ENCODE measurements at regions not wholly inside any gene's neighbourhood (a gene's known extent, or its start where the extent isn't known, plus 50 kb on each side); places are given as distances from the start of the nearest gene placed in this dataset.

DNA sequence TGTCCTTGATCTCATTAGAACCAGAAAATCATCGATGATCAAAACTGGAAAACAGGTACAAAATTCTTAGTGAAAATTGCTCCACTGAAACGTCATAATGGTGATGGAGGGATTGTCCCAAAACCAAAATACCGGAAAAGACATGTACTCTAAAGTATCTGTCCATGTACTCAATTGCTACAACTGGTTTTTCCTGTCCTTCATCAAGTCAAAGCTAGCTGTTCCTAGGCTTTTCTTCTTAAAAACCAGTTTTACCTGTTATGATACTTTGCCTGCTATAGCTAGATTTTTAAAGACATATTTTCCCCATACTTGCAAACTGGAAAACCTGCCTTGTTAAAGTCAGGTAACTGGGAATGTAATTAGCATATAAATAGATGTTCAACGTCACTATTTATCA lies 50.5 kb upstream of the LRRC1 start:
- H3K27ac ChIP-seq (ENCODE audit: insufficient read depth, low read depth, low read length), result no peak overlapping the region

More for the DNA sequence above, 50.5 kb upstream of the LRRC1 start:
- FAIRE-seq (no peak), DNase-seq (ENCODE audit: low read depth, low spot score) (no peak)
- BruUV-seq (replicated peaks), result no TSS peak
- Histone ChIP-seq H3K9me3 (replicated peaks; ENCODE audit: control insufficient read depth, insufficient read depth, low read length) (no peaks in the 10 kb centered on the region), H3K4me3 (replicated peaks in 1 of 3; ENCODE audit: insufficient read depth in 1 of 3, low read depth in 1 of 3, low read length in 3 of 3) (no peak overlapping the region), H3K27me3 (ENCODE audit: control insufficient read depth in 2 of 2, insufficient read depth in 2 of 2, low read length in 2 of 2) (no peaks in the 10 kb centered on the region), H2AFZ (ENCODE audit: low read depth, low read length) (no peak overlapping the region), H3K36me3 (ENCODE audit: control insufficient read depth in 2 of 2, extremely low read depth in 1 of 2, insufficient read depth in 2 of 2, low read length in 2 of 2) (no peaks in the 10 kb centered on the region), H3K4me1 (ENCODE audit: control insufficient read depth, extremely low read depth, insufficient read depth, low read length) (no peaks in the 10 kb centered on the region), H3K79me2 (ENCODE audit: control insufficient read depth, insufficient read depth, low read length) (no peaks in the 10 kb centered on the region), H3K9ac (replicated peaks; ENCODE audit: extremely low read depth, insufficient read depth, low read length) (no peak overlapping the region), H4K20me1 (replicated peaks; ENCODE audit: control insufficient read depth, extremely low read depth, insufficient read depth, low read length) (no peaks in the 10 kb centered on the region), H3K4me2 (ENCODE audit: insufficient read depth, low read length) (no peak overlapping the region), H3K9me1 (replicated peaks; ENCODE audit: control insufficient read depth, extremely low read depth, insufficient read depth, low read length) (no peaks in the 10 kb centered on the region)
- dilution Hi-C loops (cut with MboI; ENCODE audit: extremely low pct_ligation_motif_present, low sequenced_read_pairs) (no loop called here), intact Hi-C loops (cut with micrococcal nuclease) (no loop called here)
- TF ChIP-seq, protein P1, sequence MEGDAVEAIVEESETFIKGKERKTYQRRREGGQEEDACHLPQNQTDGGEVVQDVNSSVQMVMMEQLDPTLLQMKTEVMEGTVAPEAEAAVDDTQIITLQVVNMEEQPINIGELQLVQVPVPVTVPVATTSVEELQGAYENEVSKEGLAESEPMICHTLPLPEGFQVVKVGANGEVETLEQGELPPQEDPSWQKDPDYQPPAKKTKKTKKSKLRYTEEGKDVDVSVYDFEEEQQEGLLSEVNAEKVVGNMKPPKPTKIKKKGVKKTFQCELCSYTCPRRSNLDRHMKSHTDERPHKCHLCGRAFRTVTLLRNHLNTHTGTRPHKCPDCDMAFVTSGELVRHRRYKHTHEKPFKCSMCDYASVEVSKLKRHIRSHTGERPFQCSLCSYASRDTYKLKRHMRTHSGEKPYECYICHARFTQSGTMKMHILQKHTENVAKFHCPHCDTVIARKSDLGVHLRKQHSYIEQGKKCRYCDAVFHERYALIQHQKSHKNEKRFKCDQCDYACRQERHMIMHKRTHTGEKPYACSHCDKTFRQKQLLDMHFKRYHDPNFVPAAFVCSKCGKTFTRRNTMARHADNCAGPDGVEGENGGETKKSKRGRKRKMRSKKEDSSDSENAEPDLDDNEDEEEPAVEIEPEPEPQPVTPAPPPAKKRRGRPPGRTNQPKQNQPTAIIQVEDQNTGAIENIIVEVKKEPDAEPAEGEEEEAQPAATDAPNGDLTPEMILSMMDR (IDR thresholded peaks at IDR 0.05; ENCODE audit: extremely low read depth in 1 of 2, insufficient read depth in 1 of 2, low read depth in 1 of 2, low read length in 2 of 2), result no peak
- no peak for TF ChIP-seq EZH2 (IDR thresholded peaks at IDR 0.05; ENCODE audit: borderline replicate concordance, low read depth, low read length, severe bottlenecking)
- TF ChIP-seq, protein P2, sequence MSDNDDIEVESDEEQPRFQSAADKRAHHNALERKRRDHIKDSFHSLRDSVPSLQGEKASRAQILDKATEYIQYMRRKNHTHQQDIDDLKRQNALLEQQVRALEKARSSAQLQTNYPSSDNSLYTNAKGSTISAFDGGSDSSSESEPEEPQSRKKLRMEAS (IDR thresholded peaks at IDR 0.05; ENCODE audit: insufficient read depth, insufficient read length), result no peak
- TF ChIP-seq GATA2 (IDR thresholded peaks at IDR 0.05; ENCODE audit: insufficient read depth, insufficient read length, low read depth, low read length), result no peak
- no peak for TF ChIP-seq POLR2AphosphoS5 (IDR thresholded peaks at IDR 0.05; ENCODE audit: insufficient read depth, low read depth, low read length)
- TF ChIP-seq FOS (IDR thresholded peaks at IDR 0.05; ENCODE audit: borderline replicate concordance, insufficient read depth, low read length), result no peak
- TF ChIP-seq JUN (IDR thresholded peaks at IDR 0.05; ENCODE audit: borderline replicate concordance, insufficient read depth, insufficient read length, low read depth), result no peak
- TF ChIP-seq MYC (IDR thresholded peaks at IDR 0.05; ENCODE audit: low read depth, low read length), result no peak
- ChIA-PET CTCF (interaction anchor here (1.0 to 2.2 kb wide), 5 partner anchors 10 to 212 kb away, joined by 5 to 12 read pairs (median 7); no protein-coding TSS in a partner anchor), POLR2A (no interaction called here)
